ENCODE measurements at regions not wholly inside any gene's neighbourhood (a gene's known extent, or its start where the extent isn't known, plus 50 kb on each side); places are given as distances from the start of the nearest gene placed in this dataset.

- ChIA-PET CTCF (interaction anchor here (1.0 to 1.1 kb wide), 2 partner anchors 219 to 258 kb away, joined by 3 to 5 read pairs; no protein-coding TSS in a partner anchor), POLR2A (interaction anchor here (0.6 kb wide), 1 partner anchor 65 kb away, joined by 3 read pairs; no protein-coding TSS in a partner anchor)
- Histone ChIP-seq H3K4me1 (ENCODE audit: control insufficient read depth, extremely low read depth, insufficient read depth, low read length) (no peaks in the 10 kb centered on the region), H3K27ac (ENCODE audit: insufficient read depth, low read depth, low read length) (no peak overlapping the region), H3K79me2 (ENCODE audit: control insufficient read depth, insufficient read depth, low read length) (no peaks in the 10 kb centered on the region), H2AFZ (ENCODE audit: low read depth, low read length) (no peak overlapping the region), H4K20me1 (replicated peaks; ENCODE audit: control insufficient read depth, extremely low read depth, insufficient read depth, low read length) (no peaks in the 10 kb centered on the region), H3K4me2 (ENCODE audit: insufficient read depth, low read length) (no peak overlapping the region), H3K36me3 (ENCODE audit: control insufficient read depth in 2 of 2, extremely low read depth in 1 of 2, insufficient read depth in 2 of 2, low read length in 2 of 2) (no peaks in the 10 kb centered on the region), H3K4me3 (replicated peaks in 1 of 3; ENCODE audit: insufficient read depth in 1 of 3, low read depth in 1 of 3, low read length in 3 of 3) (no peak overlapping the region), H3K9ac (replicated peaks; ENCODE audit: extremely low read depth, insufficient read depth, low read length) (no peak overlapping the region), H3K9me3 (replicated peaks; ENCODE audit: control insufficient read depth, insufficient read depth, low read length) (no peaks in the 10 kb centered on the region), H3K27me3 (ENCODE audit: control insufficient read depth in 2 of 2, insufficient read depth in 2 of 2, low read length in 2 of 2) (peaks cover 0 to 5% of the 10 kb centered on the region in 2 experiments), H3K9me1 (replicated peaks; ENCODE audit: control insufficient read depth, extremely low read depth, insufficient read depth, low read length) (no peaks in the 10 kb centered on the region)
- no TSS peak for BruUV-seq (replicated peaks)
- DNase-seq (ENCODE audit: low read depth, low spot score), result no peak
- intact Hi-C loops (cut with micrococcal nuclease), result no loop called here
- dilution Hi-C loops (cut with MboI; ENCODE audit: extremely low pct_ligation_motif_present, low sequenced_read_pairs), result no loop called here
- TF ChIP-seq CTCF (IDR thresholded peaks at IDR 0.05; ENCODE audit: extremely low read depth in 1 of 2, insufficient read depth in 1 of 2, low read depth in 1 of 2, low read length in 2 of 2) (no peak), GATA2 (IDR thresholded peaks at IDR 0.05; ENCODE audit: insufficient read depth, insufficient read length, low read depth, low read length) (no peak), POLR2AphosphoS5 (IDR thresholded peaks at IDR 0.05; ENCODE audit: insufficient read depth, low read depth, low read length) (no peak), FOS (IDR thresholded peaks at IDR 0.05; ENCODE audit: borderline replicate concordance, insufficient read depth, low read length) (no peak), POLR2A (IDR thresholded peaks at IDR 0.05; ENCODE audit: low read depth, low read length) (no peak), JUN (IDR thresholded peaks at IDR 0.05; ENCODE audit: borderline replicate concordance, insufficient read depth, insufficient read length, low read depth) (no peak), EZH2 (IDR thresholded peaks at IDR 0.05; ENCODE audit: borderline replicate concordance, low read depth, low read length, severe bottlenecking) (no peak), MAX (IDR thresholded peaks at IDR 0.05; ENCODE audit: insufficient read depth, insufficient read length) (no peak)
- FAIRE-seq, result no peak
These were observed 88.0 kb upstream of the E2F8 start for GRCh38 chr11:19328586-19329311.

Data from endothelial cell of umbilical vein (primary cell).